ENCODE measurements at regions not wholly inside any gene's neighbourhood (a gene's known extent, or its start where the extent isn't known, plus 50 kb on each side); places are given as distances from the start of the nearest gene placed in this dataset.

- TF ChIP-seq, protein P1, sequence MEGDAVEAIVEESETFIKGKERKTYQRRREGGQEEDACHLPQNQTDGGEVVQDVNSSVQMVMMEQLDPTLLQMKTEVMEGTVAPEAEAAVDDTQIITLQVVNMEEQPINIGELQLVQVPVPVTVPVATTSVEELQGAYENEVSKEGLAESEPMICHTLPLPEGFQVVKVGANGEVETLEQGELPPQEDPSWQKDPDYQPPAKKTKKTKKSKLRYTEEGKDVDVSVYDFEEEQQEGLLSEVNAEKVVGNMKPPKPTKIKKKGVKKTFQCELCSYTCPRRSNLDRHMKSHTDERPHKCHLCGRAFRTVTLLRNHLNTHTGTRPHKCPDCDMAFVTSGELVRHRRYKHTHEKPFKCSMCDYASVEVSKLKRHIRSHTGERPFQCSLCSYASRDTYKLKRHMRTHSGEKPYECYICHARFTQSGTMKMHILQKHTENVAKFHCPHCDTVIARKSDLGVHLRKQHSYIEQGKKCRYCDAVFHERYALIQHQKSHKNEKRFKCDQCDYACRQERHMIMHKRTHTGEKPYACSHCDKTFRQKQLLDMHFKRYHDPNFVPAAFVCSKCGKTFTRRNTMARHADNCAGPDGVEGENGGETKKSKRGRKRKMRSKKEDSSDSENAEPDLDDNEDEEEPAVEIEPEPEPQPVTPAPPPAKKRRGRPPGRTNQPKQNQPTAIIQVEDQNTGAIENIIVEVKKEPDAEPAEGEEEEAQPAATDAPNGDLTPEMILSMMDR (IDR thresholded peaks at IDR 0.05), result no peak
- TF ChIP-seq POLR2A (IDR thresholded peaks at IDR 0.05), result no peak
- peaks cover 0 to 41% (median 22%) of the 10 kb centered on the region in 12 donors for H3K4me1 ChIP-seq
- H3K27me3 ChIP-seq, result no peaks in the 10 kb centered on the region
- H3K36me3 ChIP-seq, result no peaks in the 10 kb centered on the region
- DNase-seq, result no peak
- no peaks in the 10 kb centered on the region for H3K9me3 ChIP-seq
- ATAC-seq, result no peak
- WGBS, 4 donors, result 85 to 92% (median 86%) methylated on average over 1 of the region's 1 CpG
- intact Hi-C loops (cut with DNase I), result loop anchor here (5.0 to 10.0 kb wide), 13 partner anchors 59 to 1867 kb away; partner anchors contain the start of gene TBL1XR1 (in 1 of the 10)
- H3K4me3 ChIP-seq, result no peak overlapping the region
- H3K27ac ChIP-seq, result peak overlapping the region in 1 of 12 donors; percentile 62
These were observed 154.7 kb upstream of the KCNMB2 start for GRCh38 chr3:178381555-178381954.

DNA sequence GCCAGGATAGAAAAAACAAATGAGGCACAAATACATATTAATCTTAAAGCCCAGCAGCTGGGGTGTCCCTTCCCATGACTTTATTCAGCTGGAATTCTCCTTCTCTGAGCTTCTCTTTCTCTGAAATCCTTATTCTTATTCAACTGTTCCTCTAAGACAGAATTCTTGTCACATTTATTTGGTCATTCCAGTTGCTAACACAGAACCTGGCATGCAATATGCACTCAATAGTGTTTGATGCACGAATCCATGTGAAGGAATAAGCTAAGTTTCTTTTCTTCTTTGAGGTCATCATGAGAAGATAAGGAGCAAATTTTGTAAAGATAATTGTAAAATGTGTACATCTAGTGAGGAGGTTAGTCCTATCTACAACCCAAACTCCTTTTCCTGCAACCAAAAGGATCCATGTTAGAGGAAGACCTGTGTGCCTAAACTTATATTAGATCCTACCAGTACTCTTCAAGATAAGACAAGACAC, 154.2 kb upstream of the KCNMB2 start:
- ATAC-seq, result no peak
- Histone ChIP-seq H3K4me1 (peaks cover 0 to 41% (median 22%) of the 10 kb centered on the region in 12 donors), H3K36me3 (no peaks in the 10 kb centered on the region), H3K4me3 (no peak overlapping the region), H3K27ac (peak overlapping the region in 2 of 12 donors; percentile 2 to 62), H3K27me3 (no peaks in the 10 kb centered on the region), H3K9me3 (no peaks in the 10 kb centered on the region)
- TF ChIP-seq, protein P1 (IDR thresholded peaks at IDR 0.05), result no peak
- no peak for TF ChIP-seq POLR2A (IDR thresholded peaks at IDR 0.05)
- DNase-seq, result no peak
- WGBS, 4 donors, result 57 to 81% (median 70%) methylated on average over 1 of the region's 1 CpG
- intact Hi-C loops (cut with DNase I), result loop anchor here (5.0 to 10.0 kb wide), 13 partner anchors 60 to 1867 kb away; partner anchors contain the start of gene TBL1XR1 (in 1 of the 10)

GRCh38 chr3:178382449-178383061, 153.7 kb upstream of the KCNMB2 start:
- Histone ChIP-seq H3K27ac (peak overlapping the region in 5 of 12 donors; percentile 2 to 67 (median 53)), H3K27me3 (no peaks in the 10 kb centered on the region), H3K4me1 (peaks cover 0 to 41% (median 22%) of the 10 kb centered on the region in 12 donors), H3K36me3 (no peaks in the 10 kb centered on the region), H3K4me3 (no peak overlapping the region), H3K9me3 (no peaks in the 10 kb centered on the region)
- no peak for TF ChIP-seq POLR2A (IDR thresholded peaks at IDR 0.05)
- TF ChIP-seq, protein P1 (IDR thresholded peaks at IDR 0.05), result no peak
- WGBS, 4 donors, result 5 to 19% (median 15%) methylated on average over 1 of the region's 1 CpG
- intact Hi-C loops (cut with DNase I), result loop anchor here (5.0 to 10.0 kb wide), 13 partner anchors 60 to 1868 kb away; partner anchors contain the start of gene TBL1XR1 (in 1 of the 10)
- ATAC-seq (no peak), DNase-seq (no peak)

Data from heart left ventricle (tissue), 16 donors.